HG02678 (cell line): ENCODE measurements at regions not wholly inside any gene's neighbourhood (a gene's known extent, or its start where the extent isn't known, plus 50 kb on each side); places are given as distances from the start of the nearest gene placed in this dataset.

Experiments used
- ATAC-seq: cut with Tn5 transposase; IDR thresholded peaks from one replicate; pipeline ENCODE4 v1.9.1; 2021; ENCODE audit warnings: mild to moderate bottlenecking, moderate library complexity; ENCODE audit not compliant: unreplicated experiment

- ATAC-seq, result no peak
Measured at GRCh38 chr5:103498800-103499551, 63.6 kb downstream of the NUDT12 start.

DNA sequence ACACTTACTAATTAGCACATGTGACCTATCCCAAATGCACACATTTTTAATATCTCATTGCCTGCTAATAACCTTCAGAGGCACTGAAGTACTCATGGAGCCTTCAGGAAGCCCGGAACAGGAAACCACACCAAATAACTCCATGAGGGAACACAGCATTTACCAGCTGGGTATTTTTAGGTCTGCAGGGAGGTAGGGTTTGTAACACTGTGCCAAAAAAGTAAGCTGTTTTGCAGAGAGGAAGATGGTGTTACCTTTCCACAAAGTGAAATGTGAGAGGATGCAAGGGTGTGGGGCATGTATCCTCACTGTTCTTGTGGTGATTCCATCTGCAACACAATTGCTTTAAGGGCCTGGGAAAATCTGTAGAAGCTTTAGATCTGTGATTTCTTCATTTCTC lies 64.4 kb downstream of the NUDT12 start:
- no peak for ATAC-seq

DNA sequence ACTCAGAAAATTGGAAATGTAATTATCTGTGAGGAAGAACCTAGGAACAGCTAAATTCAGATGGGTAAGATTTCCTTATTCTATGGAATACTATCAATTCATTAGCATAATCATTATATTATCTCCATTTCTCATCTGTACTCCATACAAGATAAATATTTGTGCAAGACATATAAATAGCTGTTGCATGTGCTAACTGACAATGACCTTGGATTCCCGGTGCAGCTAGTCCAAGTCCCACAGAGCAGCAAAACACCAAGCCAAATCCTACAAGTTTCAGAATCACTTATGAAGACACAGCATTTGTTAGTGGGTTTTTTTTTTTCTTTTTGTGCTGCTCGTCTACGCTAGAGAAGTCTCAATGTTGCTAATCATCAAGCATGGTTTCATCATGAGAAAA lies 64.8 kb downstream of the NUDT12 start:
- ATAC-seq, result no peak

GRCh38 chr5:103490030-103490739 lies 72.4 kb downstream of the NUDT12 start:
- no peak for ATAC-seq

GRCh38 chr5:103489307-103489706 lies 73.3 kb downstream of the NUDT12 start:
- ATAC-seq, result no peak

GRCh38 chr5:103487822-103488493 lies 74.6 kb downstream of the NUDT12 start:
- ATAC-seq, result no peak

DNA sequence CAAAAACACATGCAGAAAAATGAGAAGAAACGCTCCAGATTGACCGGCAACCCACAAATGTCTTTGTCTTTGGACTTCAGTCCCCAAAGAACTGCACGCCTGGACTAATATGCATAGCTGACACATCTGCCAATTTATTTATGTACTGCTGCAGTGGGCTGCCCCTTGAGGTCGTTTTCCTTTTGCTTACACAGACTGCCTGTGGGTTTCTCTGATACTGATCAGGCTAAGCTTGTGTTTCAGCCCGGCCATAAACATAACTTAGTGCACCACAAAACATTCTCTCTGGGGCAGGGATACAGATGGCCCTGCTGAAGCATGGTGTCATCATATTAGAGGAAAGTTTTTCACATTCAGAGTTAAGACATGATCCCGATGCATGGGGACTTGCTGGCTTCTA lies 75.4 kb downstream of the NUDT12 start:
- ATAC-seq, result no peak

DNA sequence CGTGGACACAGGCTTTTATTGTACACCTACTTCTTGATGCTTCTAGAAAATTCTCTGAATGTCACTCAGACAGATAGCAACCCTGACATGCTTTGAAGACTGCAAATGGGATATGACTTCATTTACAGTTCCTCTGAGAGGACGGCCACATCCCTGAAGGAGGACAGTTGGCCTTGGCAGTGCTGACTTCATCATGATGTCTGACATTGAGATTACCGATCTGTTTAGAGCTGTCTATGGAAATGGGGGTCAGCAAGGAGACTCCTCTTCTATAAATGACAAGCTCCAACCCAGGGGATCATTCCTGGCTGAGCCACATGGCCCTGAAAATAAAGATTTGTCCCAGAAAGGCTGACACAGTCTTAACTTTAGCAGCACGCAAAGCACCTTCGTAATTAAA lies 75.8 kb downstream of the NUDT12 start:
- no peak for ATAC-seq

GRCh38 chr5:103480246-103480645 lies 82.3 kb downstream of the NUDT12 start:
- no peak for ATAC-seq

DNA sequence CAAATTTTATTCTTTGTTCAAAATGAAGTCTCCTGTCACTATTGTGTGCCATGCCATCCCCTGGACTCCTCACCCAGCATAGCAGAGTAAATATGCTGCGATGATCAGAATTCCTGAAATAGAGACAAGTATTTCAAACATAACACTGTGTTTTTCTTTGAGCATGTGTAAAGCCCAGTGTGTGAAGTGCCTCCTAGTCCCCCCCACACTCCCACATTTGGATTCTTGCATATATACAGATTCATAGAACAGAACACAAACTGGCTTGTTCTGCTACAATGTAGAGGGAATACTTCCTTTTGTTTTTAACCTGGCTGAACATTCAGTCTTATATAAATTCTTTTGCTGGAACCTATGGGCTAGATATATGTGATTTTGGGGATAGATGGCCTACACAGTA lies 84.9 kb downstream of the NUDT12 start:
- ATAC-seq, result no peak

DNA sequence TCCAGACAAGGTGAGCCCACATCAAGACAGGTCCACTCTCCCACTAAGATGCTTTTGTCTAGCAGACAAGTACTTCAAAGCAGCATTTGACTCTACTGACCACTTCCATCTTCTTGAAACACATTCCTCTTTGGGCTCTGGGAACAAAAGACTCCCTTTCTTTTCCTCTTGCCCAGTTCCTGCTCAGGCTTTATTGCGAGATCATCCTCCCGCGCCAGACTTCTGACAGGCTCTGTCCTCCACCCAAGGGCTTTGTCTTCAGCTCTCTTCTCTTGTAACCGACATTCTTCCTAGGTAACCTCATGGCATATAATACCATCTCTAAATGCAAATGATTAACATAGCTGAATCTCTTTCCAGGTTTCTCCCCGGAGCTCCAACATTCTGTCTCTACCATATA lies 85.8 kb downstream of the NUDT12 start:
- ATAC-seq, result no peak

DNA sequence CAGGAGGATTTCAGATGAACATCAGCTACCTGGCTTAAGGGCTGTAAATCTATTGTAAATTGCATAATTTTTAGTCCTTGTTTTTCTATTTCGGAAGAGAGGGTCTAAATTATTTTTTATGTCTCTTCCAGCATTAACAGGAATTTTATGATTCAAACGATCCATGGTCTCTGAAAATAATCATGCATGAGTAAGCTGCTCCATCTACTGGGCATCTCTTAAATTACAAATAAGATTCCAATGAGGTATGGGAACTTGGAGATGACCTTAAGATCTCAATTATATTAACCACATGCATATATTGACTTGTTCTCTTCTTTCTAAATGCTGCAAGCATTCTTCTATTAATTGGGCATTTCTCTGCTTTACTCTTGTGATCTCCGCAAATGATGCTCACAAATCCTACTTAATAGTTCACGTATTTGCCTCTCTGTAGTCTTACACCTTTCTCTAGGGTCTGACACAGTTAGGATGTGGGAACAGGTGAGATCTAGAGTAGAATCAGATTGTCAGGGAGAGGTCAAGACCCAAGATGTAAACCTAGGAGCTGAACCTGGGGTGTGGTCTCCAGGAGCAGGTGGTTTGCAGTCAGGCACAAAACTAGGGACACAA lies 86.9 kb downstream of the NUDT12 start:
- ATAC-seq, result peak; percentile 60

DNA sequence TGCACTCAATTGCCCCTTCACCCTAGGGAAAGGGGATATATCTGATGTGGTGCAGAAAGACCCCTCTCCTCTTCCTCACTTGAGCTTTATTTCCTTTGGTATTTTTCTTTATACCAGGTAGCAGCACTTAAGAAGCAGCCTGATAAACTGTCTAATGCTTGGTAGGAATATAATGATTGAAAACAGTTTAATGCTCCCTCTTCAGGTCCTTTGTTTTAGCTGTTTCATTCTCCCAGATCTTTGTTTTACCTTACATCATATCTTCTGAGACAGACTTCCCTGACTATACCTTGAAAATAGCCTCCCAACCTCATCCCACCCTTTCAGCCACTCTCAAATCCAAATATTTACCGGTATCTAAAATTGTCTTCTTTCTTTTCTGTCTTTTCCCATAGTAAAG lies 87.9 kb downstream of the NUDT12 start:
- ATAC-seq, result no peak

DNA sequence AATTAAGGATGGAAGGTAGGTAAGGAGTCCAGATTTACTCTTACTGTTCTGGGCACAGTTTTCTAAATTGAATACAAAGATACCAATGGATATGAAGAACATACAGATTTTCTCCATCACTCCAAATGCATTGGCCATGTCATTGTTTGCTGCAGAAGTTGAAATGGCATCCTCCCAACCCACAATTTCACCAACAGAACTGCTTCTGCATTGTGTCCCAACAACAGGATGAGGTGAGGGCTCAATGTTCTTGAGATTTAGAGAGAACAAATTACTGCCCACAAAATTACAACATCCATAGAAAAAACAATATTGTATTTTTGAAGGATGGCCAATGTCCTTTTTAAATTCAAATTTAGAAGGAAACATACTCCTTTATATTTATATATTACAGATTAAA lies 88.9 kb downstream of the NUDT12 start:
- no peak for ATAC-seq

- ATAC-seq, result no peak
Measured at GRCh38 chr5:103472830-103473229, 89.8 kb downstream of the NUDT12 start.

DNA sequence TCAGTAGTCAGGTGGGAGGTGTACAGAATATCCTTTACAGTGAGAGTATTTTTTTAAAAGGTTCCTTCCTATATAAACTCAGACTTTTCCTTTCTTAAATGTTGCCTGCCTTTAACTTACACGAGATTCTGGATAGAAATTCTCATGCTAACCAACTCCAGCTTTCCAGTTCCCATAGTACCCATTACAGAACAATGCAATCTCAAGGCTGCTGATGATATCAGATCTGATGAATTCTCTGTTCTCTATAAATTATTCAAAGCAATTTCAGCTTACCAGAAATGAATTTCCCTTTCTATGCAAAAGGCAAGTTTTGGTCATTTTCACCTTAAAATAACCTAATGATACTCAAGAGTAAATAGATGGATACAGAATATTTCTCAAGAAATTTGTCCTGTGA lies 90.3 kb downstream of the NUDT12 start:
- no peak for ATAC-seq

GRCh38 chr5:103469288-103470040 lies 93.1 kb downstream of the NUDT12 start:
- no peak for ATAC-seq

DNA sequence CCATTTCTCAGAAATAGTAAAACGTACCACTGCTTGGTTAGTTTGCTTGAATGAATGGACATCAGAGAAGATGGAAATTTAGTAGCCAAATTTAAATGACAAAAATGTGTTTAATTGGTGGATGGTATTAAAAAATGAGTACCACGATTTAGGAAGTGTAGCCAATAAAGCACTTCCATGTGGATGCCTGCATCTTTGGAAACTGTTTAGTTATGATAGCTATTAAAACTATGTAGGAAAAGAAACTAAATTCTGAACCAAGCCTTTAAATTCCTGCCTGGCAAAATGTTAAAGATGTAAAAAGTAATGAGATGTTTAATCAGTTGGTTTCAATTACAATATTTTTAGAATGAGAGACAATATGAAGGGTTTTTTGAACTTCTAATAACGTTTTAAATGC lies 94.8 kb downstream of the NUDT12 start:
- ATAC-seq, result no peak

- no peak for ATAC-seq
Measured at GRCh38 chr5:103466495-103466894, 96.1 kb downstream of the NUDT12 start.

DNA sequence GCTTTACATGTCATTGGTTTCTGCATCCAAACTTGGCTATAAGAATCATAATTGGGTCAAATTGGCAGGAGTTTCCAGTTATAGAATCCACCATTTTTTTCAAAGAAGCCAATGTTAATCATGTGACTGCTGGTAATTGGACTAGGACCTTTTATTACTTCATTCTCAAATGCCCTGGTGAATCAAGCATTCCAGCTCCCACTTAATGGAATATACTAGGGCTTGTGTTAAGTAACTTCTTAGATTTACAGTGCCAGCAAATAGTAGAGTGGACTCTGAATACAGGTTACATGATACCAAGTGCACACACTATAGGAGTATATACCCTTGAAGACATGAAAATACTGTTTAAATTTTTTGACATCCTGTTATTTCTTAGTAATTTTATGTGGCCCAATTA lies 96.7 kb downstream of the NUDT12 start:
- ATAC-seq, result no peak
